GM19455 (cell line): ENCODE measurements at regions not wholly inside any gene's neighbourhood (a gene's known extent, or its start where the extent isn't known, plus 50 kb on each side); places are given as distances from the start of the nearest gene placed in this dataset.
"Not testable (repeated sequence)": the region's sequence is repeated elsewhere in the genome, so short reads cannot be mapped to it uniquely, and the experiment has no call there.

Experiments used
- ATAC-seq: cut with Tn5 transposase; IDR thresholded peaks from one replicate; pipeline ENCODE4 v1.9.1; 2021; ENCODE audit not compliant: unreplicated experiment

DNA sequence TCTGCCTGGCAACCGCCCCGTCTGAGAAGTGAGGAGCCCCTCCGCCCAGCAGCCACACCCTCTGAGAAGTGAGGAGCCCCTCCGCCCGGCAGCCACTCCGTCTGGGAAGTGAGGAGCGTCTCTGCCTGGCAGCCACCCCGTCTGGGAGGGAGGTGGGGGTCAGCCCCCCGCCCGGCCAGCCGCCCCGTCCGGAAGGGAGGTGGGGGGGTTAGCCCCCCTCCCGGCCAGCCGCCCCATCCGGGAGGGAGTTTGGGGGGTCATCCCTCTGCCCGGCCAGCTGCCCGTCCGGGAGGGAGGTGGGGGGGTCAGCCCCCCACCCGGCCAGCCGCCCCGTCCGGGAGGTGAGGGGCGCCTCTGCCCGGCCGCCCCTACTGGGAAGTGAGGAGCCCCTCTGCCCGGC lies 269.0 kb downstream of the FAM72C start:
- not testable (repeated sequence) for ATAC-seq

- no peak for ATAC-seq
Observed at GRCh38 chr1:143699731-143700130, 272.1 kb downstream of the FAM72C start.

GRCh38 chr1:143699115-143699514 lies 272.7 kb downstream of the FAM72C start:
- no peak for ATAC-seq

GRCh38 chr1:143698016-143698415 lies 273.8 kb downstream of the FAM72C start:
- ATAC-seq = no peak

GRCh38 chr1:143694085-143694484 lies 277.7 kb downstream of the FAM72C start:
- no peak for ATAC-seq

- ATAC-seq = no peak
Observed at GRCh38 chr1:143691971-143692529, 279.7 kb downstream of the FAM72C start.

- ATAC-seq = no peak
Observed at GRCh38 chr1:143691400-143691891, 280.3 kb downstream of the FAM72C start.

DNA sequence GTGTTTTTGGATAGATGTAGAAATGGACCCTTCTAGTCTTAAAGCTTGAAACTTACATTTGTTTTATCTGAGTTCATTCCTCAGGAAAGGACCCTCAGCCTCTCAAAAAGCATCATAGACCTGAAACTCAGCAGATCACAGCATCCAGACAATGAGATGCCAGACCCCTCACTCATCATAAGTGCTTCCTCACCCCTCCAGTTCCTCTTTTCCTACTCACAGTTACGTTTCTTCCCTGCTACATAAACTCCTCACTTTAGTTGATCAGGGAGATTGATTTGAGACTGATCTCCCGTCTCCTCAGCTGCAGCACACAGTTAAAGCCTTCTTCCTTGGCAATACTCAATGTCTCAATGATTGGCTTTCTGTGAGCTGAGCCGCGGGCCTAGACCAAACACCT lies 282.0 kb downstream of the FAM72C start:
- no peak for ATAC-seq

GRCh38 chr1:143680304-143680703 lies 291.5 kb downstream of the FAM72C start:
- ATAC-seq = no peak

- ATAC-seq = no peak
Observed at GRCh38 chr1:143672983-143673382, 298.8 kb downstream of the FAM72C start.

GRCh38 chr1:143667730-143668129 lies 304.1 kb downstream of the FAM72C start:
- ATAC-seq = no peak

DNA sequence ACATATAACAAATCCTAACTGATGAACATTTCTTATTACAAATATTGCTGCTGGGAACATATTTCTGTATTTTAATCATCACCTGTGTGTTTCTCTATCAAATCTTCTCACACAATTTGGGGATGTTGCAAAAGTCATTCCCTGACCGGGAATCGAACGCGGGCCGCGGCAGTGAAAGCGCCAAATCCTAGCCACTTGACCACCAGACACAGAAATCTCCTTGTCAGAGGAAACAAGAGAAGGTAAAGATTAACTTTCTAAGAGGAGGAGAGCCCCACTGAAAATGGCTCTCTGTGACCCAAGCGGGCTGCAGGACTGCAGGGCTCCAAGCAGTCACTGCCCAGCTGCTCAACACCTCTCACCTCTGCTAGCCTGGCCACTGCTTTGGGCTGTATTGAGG lies 304.9 kb downstream of the FAM72C start:
- no peak for ATAC-seq

- no peak for ATAC-seq
Observed at GRCh38 chr1:143665606-143666005, 306.2 kb downstream of the FAM72C start.

DNA sequence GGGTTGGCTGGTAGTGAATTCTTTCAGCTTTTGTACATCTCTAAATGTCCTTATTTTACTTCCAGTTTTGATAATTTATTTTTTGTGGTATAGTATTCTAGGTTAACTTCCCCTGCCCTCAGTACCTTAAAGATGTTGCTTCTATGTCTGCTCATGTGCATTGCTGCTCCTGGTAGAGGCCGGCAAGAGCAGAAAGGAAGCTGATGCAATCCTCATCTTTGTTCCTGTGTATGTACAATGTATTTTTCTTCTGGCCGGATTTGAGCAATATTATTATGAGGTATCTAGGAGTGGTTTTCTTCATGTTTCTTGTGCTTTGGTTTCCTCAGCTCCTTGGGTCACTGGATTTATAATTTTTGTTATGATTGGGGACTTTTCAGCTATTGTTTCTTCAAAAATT lies 308.7 kb downstream of the FAM72C start:
- ATAC-seq = not testable (repeated sequence)

DNA sequence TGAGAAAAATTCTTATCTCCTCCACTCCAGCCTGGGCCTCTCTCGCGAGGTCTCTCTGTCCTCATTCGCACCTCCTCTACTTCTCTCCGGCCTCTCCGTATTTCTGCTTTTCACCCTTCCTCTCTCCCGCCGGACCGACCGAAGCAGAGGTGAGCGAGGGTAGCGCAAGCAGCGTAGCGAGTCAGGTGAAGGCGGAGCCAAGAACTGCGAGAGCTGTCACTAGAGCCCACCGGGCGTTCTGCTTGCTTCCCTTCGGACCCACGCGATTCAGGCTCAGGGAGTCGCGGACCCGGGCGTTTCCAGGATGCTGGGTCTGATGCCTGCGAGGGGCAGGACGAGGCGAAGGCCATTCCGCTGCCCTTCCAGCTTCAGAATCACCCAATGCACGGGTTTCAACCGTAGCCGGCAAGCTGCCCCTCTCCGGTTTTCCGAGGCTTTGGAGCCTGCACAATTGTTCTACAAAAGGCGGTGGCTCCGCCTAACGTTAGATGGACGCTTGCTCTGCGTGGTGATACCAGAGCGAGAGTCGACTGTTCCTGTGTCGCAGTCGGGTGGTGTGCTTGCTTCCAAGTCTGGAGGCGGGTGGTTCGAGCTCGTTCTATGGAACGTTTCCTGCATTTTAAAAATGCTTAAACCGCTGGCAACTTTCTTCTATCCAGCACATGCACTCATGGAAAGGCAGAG lies 310.2 kb downstream of the FAM72C start:
- no peak for ATAC-seq

- ATAC-seq = no peak
Observed at GRCh38 chr1:143660354-143660941, 311.3 kb downstream of the FAM72C start.

- ATAC-seq = no peak
Observed at GRCh38 chr1:143653429-143653802, 318.4 kb downstream of the FAM72C start.

GRCh38 chr1:143652744-143653428 lies 318.9 kb downstream of the FAM72C start:
- ATAC-seq = no peak

DNA sequence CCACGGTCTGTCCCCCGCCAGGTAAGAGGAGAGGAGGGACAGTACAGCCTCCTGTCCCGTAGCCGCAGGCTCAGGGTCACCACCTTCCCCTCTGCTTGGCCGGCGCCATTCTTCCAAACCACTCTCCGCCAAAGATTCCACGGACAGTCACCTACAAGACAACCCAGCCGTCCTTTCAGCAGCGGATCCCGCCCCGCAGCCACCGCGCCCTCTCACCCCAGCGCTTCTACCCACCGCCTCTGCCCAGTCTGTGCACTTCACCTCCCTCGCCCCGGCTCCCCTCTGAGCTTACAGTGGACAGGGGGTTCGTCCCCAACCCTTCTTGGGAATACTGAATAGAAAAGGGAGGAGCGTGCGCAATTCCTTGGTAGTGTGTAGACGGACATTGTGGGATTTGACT lies 319.6 kb downstream of the FAM72C start:
- no peak for ATAC-seq

DNA sequence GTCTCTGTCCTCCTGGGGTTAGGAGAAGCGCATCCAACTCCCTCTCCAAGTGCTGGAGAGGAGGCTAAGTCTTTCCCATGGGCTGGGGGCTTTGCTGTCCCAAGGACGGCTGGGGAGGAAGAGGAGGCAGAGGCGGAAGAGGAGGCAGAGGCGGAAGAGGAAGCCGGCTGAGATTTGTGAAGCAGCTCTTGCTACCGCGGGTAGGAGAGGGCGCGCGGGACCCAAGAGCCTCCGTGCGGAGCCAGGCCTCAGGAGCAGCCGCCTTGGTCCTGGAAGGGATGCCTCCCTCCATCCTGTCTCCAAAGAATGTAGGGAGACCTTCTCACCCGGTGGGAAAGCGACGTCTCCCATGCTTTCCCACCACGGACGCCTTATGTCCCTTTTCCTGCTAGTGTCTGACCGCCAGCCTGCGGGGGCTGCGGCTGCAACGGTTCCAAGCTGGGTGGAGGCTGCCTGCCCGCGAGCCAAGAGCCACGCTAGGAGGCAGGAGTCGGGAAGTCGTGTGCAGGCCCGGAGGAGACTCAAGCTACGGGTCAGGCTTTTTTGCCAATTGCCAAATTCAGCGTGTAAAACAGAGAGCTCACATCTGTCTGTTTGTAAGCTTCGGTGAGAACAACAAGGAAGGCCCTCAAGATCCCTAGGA lies 320.3 kb downstream of the FAM72C start:
- ATAC-seq = no peak

DNA sequence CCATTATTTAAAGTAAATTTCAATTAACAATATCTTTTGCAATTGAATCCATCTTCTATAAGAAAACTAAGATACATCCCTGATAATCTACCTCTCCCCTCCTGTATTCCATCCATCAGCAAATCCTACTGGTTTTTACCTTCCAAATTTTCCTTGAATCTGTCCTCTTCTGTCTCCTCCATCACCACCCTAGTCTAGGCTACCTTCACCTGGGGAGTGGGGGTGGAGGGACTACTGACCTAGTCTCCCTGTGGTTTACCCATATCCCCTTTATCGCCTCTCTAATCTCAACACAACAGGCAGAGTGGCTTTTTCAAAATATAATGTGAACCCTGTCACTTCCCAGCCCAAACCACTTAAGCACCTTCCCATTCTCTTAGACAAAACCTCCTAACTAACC lies 327.8 kb downstream of the FAM72C start:
- not testable (repeated sequence) for ATAC-seq
